OCI-LY3 (cell line): ENCODE measurements at regions not wholly inside any gene's neighbourhood (a gene's known extent, or its start where the extent isn't known, plus 50 kb on each side); places are given as distances from the start of the nearest gene placed in this dataset.

Experiments used
- CTCF ChIP-seq: fragments of 200-600, 300-600 bp; sonication (generic); IDR thresholded peaks from 2 replicates; pipeline ENCODE4 v1.5.1; 2014; ENCODE audit warnings: antibody characterized with exemption, low read length, low read depth
- EZH2phosphoT487 ChIP-seq: fragments of 200-600 bp; shearing (Covaris generic); IDR thresholded peaks from 2 replicates; pipeline ENCODE4 v1.6.1; 2018; ENCODE audit warnings: antibody characterized with exemption, mixed run types, low read depth

GRCh38 chr4:152104901-152105357 lies 344.1 kb upstream of the GATB start:
- TF ChIP-seq CTCF (no peak), EZH2phosphoT487 (no peak)
